ENCODE measurements at regions not wholly inside any gene's neighbourhood (a gene's known extent, or its start where the extent isn't known, plus 50 kb on each side); places are given as distances from the start of the nearest gene placed in this dataset.

DNA sequence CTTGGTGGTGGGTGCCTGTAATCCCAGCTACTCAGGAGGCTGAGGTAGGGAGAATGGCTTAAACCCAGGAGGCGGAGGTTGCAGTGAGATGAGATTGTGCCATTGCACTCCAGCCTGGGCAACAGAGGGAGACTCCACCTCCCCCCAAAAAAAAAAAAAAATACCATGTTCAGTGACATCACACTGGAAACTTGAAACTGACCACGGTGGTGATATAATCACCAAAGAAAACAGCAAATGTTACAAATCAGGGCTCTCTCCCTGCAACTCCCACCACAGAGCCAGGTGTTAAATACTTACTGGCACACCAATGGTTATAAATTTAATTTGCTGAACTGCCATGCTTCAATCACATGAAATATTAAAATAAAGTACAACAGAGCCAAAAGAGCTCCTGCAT lies 81.4 kb downstream of the ZNF608 start:
- H3K9me3 ChIP-seq (ENCODE audit: low read length) = no peaks in the 10 kb centered on the region
- no peaks in the 10 kb centered on the region for H4K20me1 ChIP-seq (ENCODE audit: insufficient read depth, low read length)
- 83% methylated on average over 2 of the region's 2 CpGs for WGBS (ENCODE audit: low lambda C conversion rate)
- no peak overlapping the region for H3K27ac ChIP-seq (ENCODE audit: extremely low read length, insufficient read depth, low read length)
- no peak overlapping the region for H3K9ac ChIP-seq (ENCODE audit: insufficient read depth, low read depth, low read length)
- no peak overlapping the region for H3K4me3 ChIP-seq (replicated peaks in 1 of 3; ENCODE audit: insufficient read depth in 1 of 3, low read depth in 2 of 3, low read length in 3 of 3)
- no TSS peak for BruUV-seq (replicated peaks)
- no peaks in the 10 kb centered on the region for H3K79me2 ChIP-seq (ENCODE audit: insufficient read depth, low read length)
- TF ChIP-seq ZNF572 (CRISPR knock-in tag; IDR thresholded peaks at IDR 0.05) = no peak
- no peak for TF ChIP-seq ZNF619 (CRISPR knock-in tag; IDR thresholded peaks at IDR 0.05)
- TF ChIP-seq ZNF562 (CRISPR knock-in tag; IDR thresholded peaks at IDR 0.05; ENCODE audit: borderline replicate concordance) = no peak
- TF ChIP-seq MBD4 (IDR thresholded peaks at IDR 0.05; ENCODE audit: borderline replicate concordance, low read length) = no peak
- no peak for TF ChIP-seq NFKB2 (CRISPR knock-in tag; IDR thresholded peaks at IDR 0.05; ENCODE audit: borderline replicate concordance)
- no peak for TF ChIP-seq NFKBIZ (CRISPR knock-in tag; IDR thresholded peaks at IDR 0.05)
- TF ChIP-seq PHB2 (IDR thresholded peaks at IDR 0.05; ENCODE audit: partially characterized antibody) = no peak
- TF ChIP-seq FOSL1 (CRISPR knock-in tag; IDR thresholded peaks at IDR 0.05; ENCODE audit: borderline replicate concordance) = no peak
- no peak for TF ChIP-seq HNRNPH1 (optimal IDR thresholded peaks at IDR 0.05; ENCODE audit: low read depth, low read length)
- no peak for TF ChIP-seq ZNF496 (CRISPR knock-in tag; IDR thresholded peaks at IDR 0.05; ENCODE audit: insufficient replicate concordance)
- TF ChIP-seq DNMT3B (CRISPR knock-in tag; conservative IDR thresholded peaks at IDR 0.05) = no peak
- TF ChIP-seq ZNF235 (CRISPR knock-in tag; IDR thresholded peaks at IDR 0.05; ENCODE audit: borderline replicate concordance) = no peak
- no peaks in the 10 kb centered on the region for H3K27me3 ChIP-seq (ENCODE audit: control insufficient read depth in 1 of 2, insufficient read depth in 2 of 2, low read length in 2 of 2)
- H3K4me2 ChIP-seq (ENCODE audit: low read depth, low read length) = no peak overlapping the region
- ATAC-seq (no peak), FAIRE-seq (no peak), DNase-seq (ENCODE audit: low spot score) (no peak)
- no peaks in the 10 kb centered on the region for H3K36me3 ChIP-seq (replicated peaks in 1 of 2; ENCODE audit: control insufficient read depth in 1 of 2, insufficient read depth in 2 of 2, low read length in 2 of 2)
- in situ Hi-C loops (cut with HindIII; ENCODE audit: extremely low pct_ligation_motif_present, low pct_unique_long_range_greater_than_20kb) = loop anchor here (25.0 kb wide), 1 partner anchor 378 kb away; no protein-coding TSS in a partner anchor
- peaks cover 51% of the 10 kb centered on the region for H3K4me1 ChIP-seq (ENCODE audit: insufficient read depth, low read length)
- no peak overlapping the region for H2AFZ ChIP-seq (ENCODE audit: low read length)
- intact Hi-C loops (cut with micrococcal nuclease; ENCODE audit: unreplicated experiment) = loop anchor here (10.0 kb wide), 2 partner anchors 240 to 1700 kb away; no protein-coding TSS in a partner anchor
- ChIA-PET CTCF (ENCODE audit: low intra/inter-chr PET ratio, low total read pairs) (no interaction called here), POLR2A (no interaction called here)
